Neural cell (in vitro differentiated cells): ENCODE measurements at regions not wholly inside any gene's neighbourhood (a gene's known extent, or its start where the extent isn't known, plus 50 kb on each side); places are given as distances from the start of the nearest gene placed in this dataset.

Source experiments
- H2AFZ ChIP-seq: fragments of 200-600, 300-800 bp; sonication (generic), shearing (Covaris generic); 2 replicates; pipeline ENCODE4 v1.6.0; 2014; ENCODE audit warnings: low read depth, mild to moderate bottlenecking, antibody characterized with exemption, low read length, moderate library complexity
- H3F3A ChIP-seq: fragments of 200-600 bp; shearing (Covaris generic); 2 replicates; pipeline ENCODE4 v1.6.1; 2016; ENCODE audit warnings: mild to moderate bottlenecking, moderate library complexity, mixed read lengths, antibody characterized with exemption, low read length; ENCODE audit not compliant: insufficient read depth, poor library complexity, severe bottlenecking
- H3K27ac ChIP-seq: fragments of 200-600, 300-800 bp; sonication (generic), shearing (Covaris generic); 2 replicates; pipeline ENCODE4 v1.5.1; 2014; ENCODE audit warnings: mild to moderate bottlenecking, low read length, moderate library complexity
- H3K27me3 ChIP-seq: fragments of 300-800, 200-600 bp; sonication (generic), shearing (Covaris generic); 2 replicates; pipeline ENCODE4 v1.6.0; 2014; ENCODE audit warnings: mild to moderate bottlenecking, low read depth, low read length, moderate library complexity; ENCODE audit not compliant: insufficient read depth
- H3K36me3 ChIP-seq: fragments of 300-800, 200-600 bp; sonication (generic), shearing (Covaris generic); 2 replicates; pipeline ENCODE4 v1.5.1; 2014; ENCODE audit warnings: mild to moderate bottlenecking, antibody characterized with exemption, low read length, moderate library complexity; ENCODE audit not compliant: insufficient read depth
- H3K4me2 ChIP-seq: fragments of 300-800, 200-600 bp; sonication (generic), shearing (Covaris generic); 2 replicates; pipeline ENCODE4 v1.6.0; 2014; ENCODE audit warnings: mild to moderate bottlenecking, low read length
- H3K4me3 ChIP-seq: fragments of 300-800, 200-600 bp; sonication (generic), shearing (Covaris generic); 2 replicates; pipeline ENCODE4 v1.5.1; 2014; ENCODE audit warnings: mild to moderate bottlenecking, low read length, moderate library complexity
- H3K79me2 ChIP-seq: fragments of 200-600 bp; shearing (Covaris generic); replicated peaks from 2 replicates; pipeline ENCODE4 v1.6.0; 2014; ENCODE audit warnings: mild to moderate bottlenecking, low read length, moderate library complexity; ENCODE audit not compliant: insufficient read depth
- H3K9ac ChIP-seq: fragments of 300-800, 200-600 bp; sonication (generic), shearing (Covaris generic); 2 replicates; pipeline ENCODE4 v1.6.1; 2016; ENCODE audit warnings: mild to moderate bottlenecking, low read length, mixed read lengths
- H3K9me2 ChIP-seq: fragments of 200-600 bp; shearing (Covaris generic); 2 replicates; pipeline ENCODE4 v1.6.1; 2016; ENCODE audit warnings: mild to moderate bottlenecking, low read length, mixed read lengths; ENCODE audit not compliant: insufficient read depth
- H3K9me3 ChIP-seq: fragments of 200-600, 300-800 bp; sonication (generic), shearing (Covaris generic); 2 replicates; pipeline ENCODE4 v1.6.1; 2016; ENCODE audit warnings: mild to moderate bottlenecking, mixed run types, low read length, moderate library complexity, mixed read lengths
- H4K20me1 ChIP-seq: fragments of 200-600 bp; shearing (Covaris generic); 2 replicates; pipeline ENCODE4 v1.6.1; 2016; ENCODE audit warnings: mild to moderate bottlenecking, mixed run types; ENCODE audit not compliant: insufficient read depth
- CTCF ChIP-seq: fragments of 450-650 bp; IDR thresholded peaks from 2 replicates; pipeline ENCODE4 v1.5.1; 2014; ENCODE audit warnings: antibody characterized with exemption, mild to moderate bottlenecking, moderate library complexity; ENCODE audit not compliant: poor library complexity, severe bottlenecking
- EP300 ChIP-seq: fragments of 450-650 bp; conservative IDR thresholded peaks from 2 replicates; pipeline ENCODE4 v1.6.1; 2014; ENCODE audit warnings: antibody characterized with exemption, mild to moderate bottlenecking, moderate library complexity; ENCODE audit not compliant: poor library complexity, severe bottlenecking
- EZH2 ChIP-seq: fragments of 200-600, 300-800 bp; shearing (Covaris generic), sonication (generic); IDR thresholded peaks from 2 replicates; pipeline ENCODE4 v1.6.1; 2014; ENCODE audit warnings: antibody characterized with exemption, low read length, borderline replicate concordance, mild to moderate bottlenecking; ENCODE audit not compliant: insufficient read depth, poor library complexity, severe bottlenecking
- MXI1 ChIP-seq: fragments of 450-650 bp; conservative IDR thresholded peaks from 2 replicates; pipeline ENCODE4 v1.6.1; 2014; ENCODE audit warnings: antibody characterized with exemption, mild to moderate bottlenecking; ENCODE audit not compliant: poor library complexity, severe bottlenecking
- POLR2AphosphoS5 ChIP-seq: IDR thresholded peaks from 2 replicates; pipeline ENCODE4 v1.6.1; 2012
- RAD21 ChIP-seq: fragments of 450-650 bp; conservative IDR thresholded peaks from 2 replicates; pipeline ENCODE4 v1.6.1; 2014; ENCODE audit warnings: antibody characterized with exemption, mild to moderate bottlenecking, moderate library complexity
- REST ChIP-seq: IDR thresholded peaks from 2 replicates; pipeline ENCODE4 v1.6.1; 2012; ENCODE audit warnings: borderline replicate concordance
- SMC3 ChIP-seq: fragments of 450-650 bp; conservative IDR thresholded peaks from 2 replicates; pipeline ENCODE4 v1.6.1; 2014; ENCODE audit warnings: antibody characterized with exemption, mild to moderate bottlenecking, moderate library complexity; ENCODE audit not compliant: poor library complexity
- TAF1 ChIP-seq: IDR thresholded peaks from 2 replicates; pipeline ENCODE4 v1.6.1; 2012; ENCODE audit warnings: low read depth

GRCh38 chr1:147052143-147052542, 114.0 kb downstream of the NBPF12 start:
- Histone ChIP-seq H3K79me2 (no peaks in the 10 kb centered on the region), H3K9ac (no peak overlapping the region), H3K4me2 (no peak overlapping the region), H3K9me2 (no peaks in the 10 kb centered on the region), H3K9me3 (no peaks in the 10 kb centered on the region), H2AFZ (no peak overlapping the region), H3F3A (no peaks in the 10 kb centered on the region), H4K20me1 (no peaks in the 10 kb centered on the region), H3K27ac (no peak overlapping the region), H3K4me3 (no peak overlapping the region), H3K27me3 (no peaks in the 10 kb centered on the region), H3K36me3 (no peaks in the 10 kb centered on the region)
- TF ChIP-seq SMC3: no peak
- no peak for TF ChIP-seq CTCF
- no peak for TF ChIP-seq RAD21
- no peak for TF ChIP-seq EP300
- no peak for TF ChIP-seq POLR2AphosphoS5
- TF ChIP-seq TAF1: no peak
- no peak for TF ChIP-seq MXI1
- no peak for TF ChIP-seq EZH2
- TF ChIP-seq REST: no peak

GRCh38 chr1:147051136-147051535, 113.0 kb downstream of the NBPF12 start:
- TF ChIP-seq POLR2AphosphoS5: no peak
- TF ChIP-seq EZH2: no peak
- no peak for TF ChIP-seq RAD21
- no peak for TF ChIP-seq CTCF
- no peak for TF ChIP-seq EP300
- TF ChIP-seq SMC3: no peak
- TF ChIP-seq TAF1: no peak
- no peak for TF ChIP-seq REST
- Histone ChIP-seq H3K36me3 (no peaks in the 10 kb centered on the region), H3F3A (no peaks in the 10 kb centered on the region), H3K9me3 (no peaks in the 10 kb centered on the region), H3K27me3 (no peaks in the 10 kb centered on the region), H2AFZ (no peak overlapping the region), H3K9me2 (no peaks in the 10 kb centered on the region), H3K4me3 (no peak overlapping the region), H3K79me2 (no peaks in the 10 kb centered on the region), H3K9ac (no peak overlapping the region), H4K20me1 (no peaks in the 10 kb centered on the region), H3K27ac (no peak overlapping the region), H3K4me2 (no peak overlapping the region)
